A549 (cell line): ENCODE measurements at regions not wholly inside any gene's neighbourhood (a gene's known extent, or its start where the extent isn't known, plus 50 kb on each side); places are given as distances from the start of the nearest gene placed in this dataset.

Source experiments
- ATAC-seq, 2 experiments: fragments of 200-7000 bp in 1 of 2; fragments of >200 bp in 1 of 2; cut with Nextera tagmentation in 1 of 2; cut with Tn5 transposase in 1 of 2; 3 replicates each; pipeline versions ENCODE4 v1.8.0 to v1.9.1; 2018 to 2020; ENCODE audit warnings: mild to moderate bottlenecking in 1 of 2, moderate library complexity in 1 of 2
- CTCF ChIA-PET: fragments of 300-600 bp; sonication (Branson Sonifier 250); formaldehyde crosslinking; extraction: SDS; loops from one replicate; lab custom pipeline; 2021; ENCODE audit warnings: antibody characterized with exemption, inconsistent platforms; lab: Yijun Ruan, JAX
- POLR2A ChIA-PET: fragments of 350-600 bp; formaldehyde crosslinking; extraction: SDS; loops from one replicate; lab custom pipeline; 2021; ENCODE audit warnings: antibody characterized with exemption, inconsistent platforms; lab: Yijun Ruan, JAX
- DNase-seq, 2 experiments: peaks; one replicate each; pipeline versions ENCODE4 v3.0.0 to v3.0.0-alpha.2; 2011 to 2016; ENCODE audit warnings: low read depth in 1 of 2, low spot score in 1 of 2
- FAIRE-seq: peaks from 2 replicates; lab custom pipeline; 2011; peaks lifted over from hg19 to GRCh38; lab: Jason Lieb, UNC
- H3K27ac ChIP-seq, 2 experiments: fragments of >200 bp; sonication (Bioruptor Twin); formaldehyde crosslinking; 3 replicates each; pipeline ENCODE4 v1.5.1; 2016 to 2017
- H3K4me1 ChIP-seq: fragments of >200 bp; sonication (Bioruptor Twin); formaldehyde crosslinking; 3 replicates; pipeline ENCODE4 v1.6.1; 2016
- H3K4me2 ChIP-seq: fragments of >200 bp; sonication (Bioruptor Twin); formaldehyde crosslinking; 3 replicates; pipeline ENCODE4 v1.6.1; 2016
- H3K4me3 ChIP-seq: fragments of >200 bp; sonication (Bioruptor Twin); formaldehyde crosslinking; 3 replicates; pipeline ENCODE4 v1.5.1; 2016
- H3K9me3 ChIP-seq: fragments of >200 bp; sonication (Bioruptor Twin); formaldehyde crosslinking; 3 replicates; pipeline ENCODE4 v1.6.1; 2016
- CEBPB ChIP-seq, 2 experiments: fragments of >200 bp in 1 of 2; sonication (Bioruptor Twin) in 1 of 2; formaldehyde crosslinking in 1 of 2; IDR thresholded peaks; 2 replicates each; pipeline ENCODE4 v1.6.1; 2012 to 2016
- EP300 ChIP-seq, 2 experiments: fragments of >200 bp; sonication (Bioruptor Twin); formaldehyde crosslinking; IDR thresholded peaks; 2 replicates in 1 of 2; 3 replicates in 1 of 2; pipeline ENCODE4 v1.6.1; 2016 to 2017
- ESRRA ChIP-seq: fragments of 150-350 bp; IDR thresholded peaks from 2 replicates; pipeline ENCODE4 v1.6.1; 2014; ENCODE audit warnings: mild to moderate bottlenecking, low read length, borderline replicate concordance
- FOSL2 ChIP-seq, 2 experiments: fragments of 450-650 bp in 1 of 2; fragments of >200 bp in 1 of 2; sonication (Bioruptor Twin) in 1 of 2; formaldehyde crosslinking; IDR thresholded peaks; 2 replicates each; pipeline versions ENCODE4 v1.5.0 to v1.6.1; 2016 to 2020; ENCODE audit warnings: mild to moderate bottlenecking in 1 of 2, moderate library complexity in 1 of 2
- HEYL ChIP-seq: fragments of 250-450 bp; sonication (Bioruptor Pico); IDR thresholded peaks from 2 replicates; pipeline ENCODE4 v1.8.0; 2021; ENCODE audit warnings: mild to moderate bottlenecking, moderate library complexity
- HOXA7 ChIP-seq: fragments of 250-450 bp; sonication (Bioruptor Pico); IDR thresholded peaks from 2 replicates; pipeline ENCODE4 v1.5.0; 2020; ENCODE audit warnings: mild to moderate bottlenecking, moderate library complexity
- HOXB13 ChIP-seq: fragments of 250-450 bp; sonication (Bioruptor Pico); IDR thresholded peaks from 2 replicates; pipeline ENCODE4 v1.5.0; 2020; ENCODE audit warnings: low read depth, mild to moderate bottlenecking, moderate library complexity
- JUN ChIP-seq, 2 experiments: fragments of >200 bp; sonication (Bioruptor Twin); formaldehyde crosslinking; IDR thresholded peaks; 2 replicates in 1 of 2; 3 replicates in 1 of 2; pipeline ENCODE4 v1.6.1; 2016 to 2017
- KDM1A ChIP-seq: fragments of 200-600 bp; sonication (generic); IDR thresholded peaks from 2 replicates; pipeline ENCODE4 v1.6.1; 2016; ENCODE audit warnings: low read depth, mild to moderate bottlenecking
- MAFK ChIP-seq: fragments of 450-650 bp; IDR thresholded peaks from 2 replicates; pipeline ENCODE4 v1.6.1; 2014; ENCODE audit not compliant: partially characterized antibody
- NFE2L2 ChIP-seq: fragments of 150-350 bp; conservative IDR thresholded peaks from 2 replicates; pipeline ENCODE4 v1.6.1; 2014; ENCODE audit warnings: low read length
- PBX3 ChIP-seq: IDR thresholded peaks from 2 replicates; pipeline ENCODE4 v1.6.1; 2012
- RCOR1 ChIP-seq: fragments of 150-350 bp; IDR thresholded peaks from 2 replicates; pipeline ENCODE4 v1.6.1; 2014; ENCODE audit warnings: antibody characterized with exemption, low read length, low read depth
- RFX5 ChIP-seq: fragments of 450-650 bp; IDR thresholded peaks from 2 replicates; pipeline ENCODE4 v1.7.1; 2014; ENCODE audit warnings: antibody characterized with exemption, mild to moderate bottlenecking, moderate library complexity
- TP53 ChIP-seq: fragments of 250-450 bp; sonication (Bioruptor Pico); IDR thresholded peaks from 2 replicates; pipeline ENCODE4 v1.5.0; 2021; ENCODE audit warnings: mild to moderate bottlenecking, moderate library complexity
- USF2 ChIP-seq: fragments of 450-650 bp; IDR thresholded peaks from 2 replicates; pipeline ENCODE4 v1.6.1; 2014; ENCODE audit warnings: antibody characterized with exemption
- ZC3H11A ChIP-seq: fragments of 450-650 bp; IDR thresholded peaks from 2 replicates; pipeline ENCODE4 v1.6.1; 2014; ENCODE audit warnings: antibody characterized with exemption, mild to moderate bottlenecking
- ZFP36 ChIP-seq: fragments of 450-650 bp; IDR thresholded peaks from 2 replicates; pipeline ENCODE4 v1.6.1; 2014; ENCODE audit warnings: borderline replicate concordance; ENCODE audit not compliant: partially characterized antibody
- WGBS: methylation state at CpG from one replicate; pipeline ENCODE4 v1.1.6; 2017; ENCODE audit errors: missing lambda C conversion rate; 5-methylcytosine and 5-hydroxymethylcytosine counted together
- TF ChIP-seq, protein P1 (sequence below): fragments of 250-450 bp; sonication (Bioruptor Pico); IDR thresholded peaks from 2 replicates; pipeline ENCODE4 v1.5.0; 2020; ENCODE audit warnings: low read depth, mild to moderate bottlenecking, moderate library complexity
- TF ChIP-seq, protein P2 (sequence below): fragments of >200 bp; sonication (Bioruptor Twin); formaldehyde crosslinking; IDR thresholded peaks from 3 replicates; pipeline ENCODE4 v1.6.1; 2016
- TF ChIP-seq, protein P3 (sequence below): fragments of 250-450 bp; sonication (Bioruptor Pico); IDR thresholded peaks from 2 replicates; pipeline ENCODE4 v1.5.0; 2021; ENCODE audit warnings: mild to moderate bottlenecking, moderate library complexity, borderline replicate concordance
- TF ChIP-seq, protein P4 (sequence below): fragments of >200 bp; sonication (Bioruptor Twin); formaldehyde crosslinking; IDR thresholded peaks from 3 replicates; pipeline ENCODE4 v1.5.1; 2016

- TF ChIP-seq HOXB13, result no peak
- TF ChIP-seq PBX3, result no peak
- TF ChIP-seq NFE2L2, result no peak
- no peak for TF ChIP-seq TP53 (CRISPR knock-in tag)
- TF ChIP-seq HEYL (CRISPR knock-in tag), result no peak
- ATAC-seq (no peak), DNase-seq (no peak), FAIRE-seq (no peak)
- CTCF ChIA-PET, result interaction anchor here (1.2 kb wide), 1 partner anchor 10 kb away, joined by 3 read pairs; no protein-coding TSS in a partner anchor
- peaks cover 13% of the 10 kb centered on the region; the same call in 1 of the 3 replicates for H3K4me1 ChIP-seq
- WGBS, result 7% methylated on average over 2 of the region's 2 CpGs
- POLR2A ChIA-PET, result no interaction called here
- no peak overlapping the region for H3K27ac ChIP-seq
- H3K4me2 ChIP-seq, result no peak overlapping the region
- H3K4me3 ChIP-seq, result no peak overlapping the region
- no peaks in the 10 kb centered on the region for H3K9me3 ChIP-seq
Observed at GRCh38 chr17:34725008-34725407, 145.6 kb downstream of the TMEM132E start.

DNA sequence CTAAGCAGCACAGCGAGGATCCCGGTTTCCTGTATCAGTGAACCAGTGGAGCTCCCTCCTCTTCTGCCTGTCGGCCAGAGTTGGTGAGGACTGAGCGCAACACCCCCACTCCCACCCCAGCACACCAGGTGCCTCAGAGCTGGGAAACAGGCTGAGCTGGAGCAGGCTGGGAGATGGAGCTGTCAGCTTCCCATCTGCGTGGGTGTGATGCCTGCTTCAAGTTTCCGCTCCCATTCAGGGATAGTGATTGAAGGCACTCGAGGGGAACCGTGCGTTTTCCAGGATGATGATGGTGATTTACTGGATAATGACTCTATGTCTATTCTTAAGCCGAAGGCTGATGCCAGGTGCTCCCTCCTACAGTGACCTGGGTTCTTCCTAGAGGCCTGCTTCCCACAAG is 144.5 kb downstream of the TMEM132E start:
- Histone ChIP-seq H3K27ac (no peak overlapping the region), H3K4me1 (peaks cover 13% of the 10 kb centered on the region; the same call in 1 of the 3 replicates), H3K4me3 (no peak overlapping the region), H3K4me2 (no peak overlapping the region), H3K9me3 (no peaks in the 10 kb centered on the region)
- WGBS, result 55% methylated on average over 10 of the region's 10 CpGs
- ChIA-PET POLR2A (no interaction called here), CTCF (interaction anchor here (0.6 to 1.5 kb wide), 3 partner anchors 9 to 280 kb away, joined by 3 to 4 read pairs (median 3); no protein-coding TSS in a partner anchor)
- ATAC-seq, result no peak
- FAIRE-seq, result no peak
- no peak for DNase-seq
- TF ChIP-seq USF2, result no peak
- TF ChIP-seq RFX5, result no peak
- TF ChIP-seq HEYL (CRISPR knock-in tag), result no peak
- no peak for TF ChIP-seq JUN (IDR thresholded peaks at IDR 0.05)
- TF ChIP-seq FOSL2 (IDR thresholded peaks at IDR 0.05), result no peak
- TF ChIP-seq FOSL2 (CRISPR knock-in tag; IDR thresholded peaks at IDR 0.05), result no peak
- TF ChIP-seq NFE2L2, result no peak
- TF ChIP-seq ZC3H11A, result no peak
- TF ChIP-seq CEBPB (IDR thresholded peaks at IDR 0.05), result no peak
- no peak for TF ChIP-seq RCOR1
- no peak for TF ChIP-seq ESRRA
- TF ChIP-seq KDM1A, result no peak
- TF ChIP-seq, protein P1, sequence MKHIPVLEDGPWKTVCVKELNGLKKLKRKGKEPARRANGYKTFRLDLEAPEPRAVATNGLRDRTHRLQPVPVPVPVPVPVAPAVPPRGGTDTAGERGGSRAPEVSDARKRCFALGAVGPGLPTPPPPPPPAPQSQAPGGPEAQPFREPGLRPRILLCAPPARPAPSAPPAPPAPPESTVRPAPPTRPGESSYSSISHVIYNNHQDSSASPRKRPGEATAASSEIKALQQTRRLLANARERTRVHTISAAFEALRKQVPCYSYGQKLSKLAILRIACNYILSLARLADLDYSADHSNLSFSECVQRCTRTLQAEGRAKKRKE (CRISPR knock-in tag), result no peak
- TF ChIP-seq HOXA7 (CRISPR knock-in tag), result no peak
- TF ChIP-seq, protein P2, sequence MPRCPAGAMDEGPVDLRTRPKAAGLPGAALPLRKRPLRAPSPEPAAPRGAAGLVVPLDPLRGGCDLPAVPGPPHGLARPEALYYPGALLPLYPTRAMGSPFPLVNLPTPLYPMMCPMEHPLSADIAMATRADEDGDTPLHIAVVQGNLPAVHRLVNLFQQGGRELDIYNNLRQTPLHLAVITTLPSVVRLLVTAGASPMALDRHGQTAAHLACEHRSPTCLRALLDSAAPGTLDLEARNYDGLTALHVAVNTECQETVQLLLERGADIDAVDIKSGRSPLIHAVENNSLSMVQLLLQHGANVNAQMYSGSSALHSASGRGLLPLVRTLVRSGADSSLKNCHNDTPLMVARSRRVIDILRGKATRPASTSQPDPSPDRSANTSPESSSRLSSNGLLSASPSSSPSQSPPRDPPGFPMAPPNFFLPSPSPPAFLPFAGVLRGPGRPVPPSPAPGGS, result no peak
- no peak for TF ChIP-seq MAFK
- TF ChIP-seq, protein P3, sequence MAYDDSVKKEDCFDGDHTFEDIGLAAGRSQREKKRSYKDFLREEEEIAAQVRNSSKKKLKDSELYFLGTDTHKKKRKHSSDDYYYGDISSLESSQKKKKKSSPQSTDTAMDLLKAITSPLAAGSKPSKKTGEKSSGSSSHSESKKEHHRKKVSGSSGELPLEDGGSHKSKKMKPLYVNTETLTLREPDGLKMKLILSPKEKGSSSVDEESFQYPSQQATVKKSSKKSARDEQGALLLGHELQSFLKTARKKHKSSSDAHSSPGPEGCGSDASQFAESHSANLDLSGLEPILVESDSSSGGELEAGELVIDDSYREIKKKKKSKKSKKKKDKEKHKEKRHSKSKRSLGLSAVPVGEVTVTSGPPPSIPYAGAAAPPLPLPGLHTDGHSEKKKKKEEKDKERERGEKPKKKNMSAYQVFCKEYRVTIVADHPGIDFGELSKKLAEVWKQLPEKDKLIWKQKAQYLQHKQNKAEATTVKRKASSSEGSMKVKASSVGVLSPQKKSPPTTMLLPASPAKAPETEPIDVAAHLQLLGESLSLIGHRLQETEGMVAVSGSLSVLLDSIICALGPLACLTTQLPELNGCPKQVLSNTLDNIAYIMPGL, result no peak
- no peak for TF ChIP-seq ZFP36
- TF ChIP-seq, protein P4, sequence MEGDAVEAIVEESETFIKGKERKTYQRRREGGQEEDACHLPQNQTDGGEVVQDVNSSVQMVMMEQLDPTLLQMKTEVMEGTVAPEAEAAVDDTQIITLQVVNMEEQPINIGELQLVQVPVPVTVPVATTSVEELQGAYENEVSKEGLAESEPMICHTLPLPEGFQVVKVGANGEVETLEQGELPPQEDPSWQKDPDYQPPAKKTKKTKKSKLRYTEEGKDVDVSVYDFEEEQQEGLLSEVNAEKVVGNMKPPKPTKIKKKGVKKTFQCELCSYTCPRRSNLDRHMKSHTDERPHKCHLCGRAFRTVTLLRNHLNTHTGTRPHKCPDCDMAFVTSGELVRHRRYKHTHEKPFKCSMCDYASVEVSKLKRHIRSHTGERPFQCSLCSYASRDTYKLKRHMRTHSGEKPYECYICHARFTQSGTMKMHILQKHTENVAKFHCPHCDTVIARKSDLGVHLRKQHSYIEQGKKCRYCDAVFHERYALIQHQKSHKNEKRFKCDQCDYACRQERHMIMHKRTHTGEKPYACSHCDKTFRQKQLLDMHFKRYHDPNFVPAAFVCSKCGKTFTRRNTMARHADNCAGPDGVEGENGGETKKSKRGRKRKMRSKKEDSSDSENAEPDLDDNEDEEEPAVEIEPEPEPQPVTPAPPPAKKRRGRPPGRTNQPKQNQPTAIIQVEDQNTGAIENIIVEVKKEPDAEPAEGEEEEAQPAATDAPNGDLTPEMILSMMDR, result no peak
- TF ChIP-seq HOXB13, result no peak
- no peak for TF ChIP-seq EP300 (IDR thresholded peaks at IDR 0.05)
